NB4 (cell line): ENCODE measurements at regions not wholly inside any gene's neighbourhood (a gene's known extent, or its start where the extent isn't known, plus 50 kb on each side); places are given as distances from the start of the nearest gene placed in this dataset.

Source experiments
- DNase-seq: peaks from one replicate; pipeline ENCODE4 v3.0.0; 2010; ENCODE audit warnings: low read depth
- H3K4me3 ChIP-seq: one replicate; pipeline ENCODE4 v1.5.1; 2011; ENCODE audit warnings: mild to moderate bottlenecking, low read depth, low read length, moderate library complexity
- CTCF ChIP-seq: IDR thresholded peaks from one replicate; pipeline ENCODE4 v1.5.1; 2012; ENCODE audit warnings: low read depth, low read length
- MAX ChIP-seq: IDR thresholded peaks from 2 replicates; pipeline ENCODE4 v1.6.1; 2011; ENCODE audit warnings: low read depth, low read length
- MYC ChIP-seq: IDR thresholded peaks from 2 replicates; pipeline ENCODE4 v1.6.1; 2011; ENCODE audit warnings: low read depth, low read length
- POLR2A ChIP-seq: IDR thresholded peaks from 2 replicates; pipeline ENCODE4 v1.6.1; 2011; ENCODE audit warnings: mild to moderate bottlenecking; ENCODE audit not compliant: insufficient read length; ENCODE audit errors: extremely low read depth

- TF ChIP-seq MAX (no peak; the same call in 1 of the 2 replicates), MYC (no peak), CTCF (peak; percentile 91)
- peak; percentile 88 for DNase-seq
- no peak overlapping the region for H3K4me3 ChIP-seq
Measured at GRCh38 chr1:181142096-181142958, 53.8 kb downstream of the IER5 start.

GRCh38 chr1:181143102-181143859 lies 54.8 kb downstream of the IER5 start:
- H3K4me3 ChIP-seq = no peak overlapping the region
- TF ChIP-seq MYC (no peak), CTCF (no peak), MAX (no peak), POLR2A (no peak)
- no peak for DNase-seq

GRCh38 chr1:181144238-181144637 lies 55.7 kb downstream of the IER5 start:
- DNase-seq = no peak
- H3K4me3 ChIP-seq = no peak overlapping the region
- TF ChIP-seq CTCF (no peak), MYC (no peak), POLR2A (no peak), MAX (no peak)

GRCh38 chr1:181148636-181149035 lies 60.1 kb downstream of the IER5 start:
- TF ChIP-seq MAX = no peak
- TF ChIP-seq CTCF = no peak
- no peak for TF ChIP-seq POLR2A
- no peak for TF ChIP-seq MYC
- H3K4me3 ChIP-seq = no peak overlapping the region
- no peak for DNase-seq

GRCh38 chr1:181149326-181150125 lies 61.0 kb downstream of the IER5 start:
- peak; percentile 85 for DNase-seq
- TF ChIP-seq MAX (peak; percentile 42), CTCF (no peak), MYC (peak; percentile 24; the same call in 1 of the 2 replicates)
- no peak overlapping the region for H3K4me3 ChIP-seq
